VCaP (cell line): ENCODE measurements at regions not wholly inside any gene's neighbourhood (a gene's known extent, or its start where the extent isn't known, plus 50 kb on each side); places are given as distances from the start of the nearest gene placed in this dataset.
A peak's percentile ranks its signal among the peaks of the same experiment; 100 is the strongest.

Experiments
- H3K27ac ChIP-seq: fragments of 450-650 bp; 2 replicates; pipeline ENCODE4 v1.5.1; 2017
- CTCF ChIP-seq: fragments of 450-650 bp; conservative IDR thresholded peaks from 2 replicates; pipeline ENCODE4 v1.5.1; 2017; ENCODE audit warnings: mild to moderate bottlenecking, moderate library complexity

GRCh38 chr6:23176471-23176870 lies 607.1 kb downstream of the HDGFL1 start:
- no peak overlapping the region for H3K27ac ChIP-seq
- no peak for TF ChIP-seq CTCF

- TF ChIP-seq CTCF = peak; percentile 75
Observed at GRCh38 chr6:23176883-23177282, 607.5 kb downstream of the HDGFL1 start.

DNA sequence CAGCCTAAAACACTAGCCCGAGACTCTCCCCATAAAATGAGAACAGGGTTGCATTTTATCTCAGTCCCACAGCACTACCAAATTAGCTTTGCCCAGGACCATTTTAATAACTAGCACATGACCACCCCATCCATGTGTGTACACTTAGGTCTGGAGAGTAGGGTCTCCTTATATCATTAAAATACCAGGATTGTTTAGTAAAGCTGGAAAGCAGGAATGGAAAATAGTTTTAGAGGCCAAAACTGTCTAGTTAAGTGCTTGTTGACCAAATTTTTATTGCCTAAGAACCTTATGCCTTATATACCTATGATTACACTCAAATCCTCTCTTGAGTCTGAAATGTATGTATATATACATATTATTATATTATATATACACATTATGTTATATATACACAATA lies 608.4 kb downstream of the HDGFL1 start:
- no peak overlapping the region for H3K27ac ChIP-seq
- no peak for TF ChIP-seq CTCF

More at GRCh38 chr6:23176883-23177282, 607.5 kb downstream of the HDGFL1 start:
- H3K27ac ChIP-seq = no peak overlapping the region

GRCh38 chr6:23179994-23180393 lies 610.6 kb downstream of the HDGFL1 start:
- no peak overlapping the region; the same call in 1 of the 2 replicates for H3K27ac ChIP-seq
- TF ChIP-seq CTCF = no peak

GRCh38 chr6:23180504-23181293 lies 611.3 kb downstream of the HDGFL1 start:
- TF ChIP-seq CTCF = no peak
- H3K27ac ChIP-seq = peak overlapping the region; percentile 2; the same call in 1 of the 2 replicates

- H3K27ac ChIP-seq = no peak overlapping the region
- no peak for TF ChIP-seq CTCF
Observed at GRCh38 chr6:23181356-23182110, 612.2 kb downstream of the HDGFL1 start.

DNA sequence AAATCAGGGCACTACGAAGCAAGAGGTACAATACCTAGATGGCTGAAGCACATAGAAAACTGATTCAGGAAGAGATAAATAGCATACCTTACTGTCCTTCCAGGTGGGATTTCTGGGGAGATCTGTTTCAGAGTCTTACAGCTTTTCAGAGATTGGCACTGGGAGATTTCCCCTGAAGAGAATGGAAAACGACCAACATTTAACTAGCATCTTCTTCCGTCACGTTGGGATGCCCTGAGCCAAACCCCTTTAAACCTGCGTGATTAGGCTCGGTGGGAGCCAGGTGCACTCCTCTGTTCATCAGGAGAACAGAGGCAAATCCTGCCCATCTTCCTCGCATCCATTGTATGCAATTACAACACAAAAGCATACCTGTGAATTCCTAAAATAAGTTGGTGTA lies 614.5 kb downstream of the HDGFL1 start:
- H3K27ac ChIP-seq = no peak overlapping the region
- no peak for TF ChIP-seq CTCF
